Ascending aorta (tissue), 2 donors: ENCODE measurements at regions not wholly inside any gene's neighbourhood (a gene's known extent, or its start where the extent isn't known, plus 50 kb on each side); places are given as distances from the start of the nearest gene placed in this dataset.

Source experiments
- DNase-seq, 2 donors: peaks; one replicate each; pipeline ENCODE4 v3.0.0-alpha.2; 2019; ENCODE audit warnings: low spot score in 2 of 2
- H3K27ac ChIP-seq, 2 donors: fragments of 200-600 bp; sonication (generic); one replicate each; pipeline ENCODE4 v1.5.1; 2016 to 2017; ENCODE audit warnings: mild to moderate bottlenecking in 1 of 2
- H3K27me3 ChIP-seq: fragments of 200-600 bp; sonication (generic); one replicate; pipeline ENCODE4 v1.5.1; 2017
- H3K36me3 ChIP-seq, 2 donors: fragments of 200-600 bp; sonication (generic); one replicate each; pipeline ENCODE4 v1.5.1; 2016
- H3K4me1 ChIP-seq, 2 donors: fragments of 200-600 bp; sonication (generic); one replicate each; pipeline ENCODE4 v1.5.1; 2016 to 2017; ENCODE audit warnings: mild to moderate bottlenecking in 1 of 2
- H3K4me3 ChIP-seq, 2 donors: fragments of 200-600 bp; sonication (generic); one replicate each; pipeline ENCODE4 v1.5.1; 2016 to 2017; ENCODE audit warnings: mild to moderate bottlenecking in 1 of 2
- H3K9me3 ChIP-seq, 2 donors: fragments of 200-600 bp; sonication (generic); one replicate each; pipeline ENCODE4 v1.5.1; 2016
- CTCF ChIP-seq, 3 experiments: fragments of 200-600 bp in 2 of 3; fragments of 450-650 bp in 1 of 3; sonication (generic) in 2 of 3; IDR thresholded peaks; one replicate each; pipeline ENCODE4 v1.5.1; 2016 to 2019; ENCODE audit warnings: antibody characterized with exemption in 3 of 3, mild to moderate bottlenecking in 1 of 3, moderate library complexity in 1 of 3
- intact Hi-C: fragments of 100-400 bp; cut with DNase I; formaldehyde crosslinking; loops from one replicate; pipeline ENCODE4 v1.15.1; 2023

- TF ChIP-seq CTCF (IDR thresholded peaks at IDR 0.05): no peak
These were observed 118.5 kb upstream of the EPHA3 start for GRCh38 chr3:88988906-88989305.

GRCh38 chr3:88991496-88991895 lies 115.9 kb upstream of the EPHA3 start:
- no peak for DNase-seq
- Histone ChIP-seq H3K36me3 (no peaks in the 10 kb centered on the region), H3K27me3 (no peaks in the 10 kb centered on the region), H3K4me1 (no peaks in the 10 kb centered on the region), H3K9me3 (no peaks in the 10 kb centered on the region), H3K27ac (no peak overlapping the region), H3K4me3 (no peak overlapping the region)
- TF ChIP-seq CTCF (IDR thresholded peaks at IDR 0.05): no peak
- intact Hi-C loops: no loop called here

More at GRCh38 chr3:88988906-88989305, 118.5 kb upstream of the EPHA3 start:
- DNase-seq: no peak
- no peaks in the 10 kb centered on the region for H3K4me1 ChIP-seq
- no peaks in the 10 kb centered on the region for H3K36me3 ChIP-seq
- no peak overlapping the region for H3K4me3 ChIP-seq
- H3K9me3 ChIP-seq: no peaks in the 10 kb centered on the region
- H3K27ac ChIP-seq: no peak overlapping the region
- intact Hi-C loops: no loop called here
- H3K27me3 ChIP-seq: no peaks in the 10 kb centered on the region

GRCh38 chr3:88996691-88997090 lies 110.7 kb upstream of the EPHA3 start:
- intact Hi-C loops: no loop called here
- Histone ChIP-seq H3K27me3 (no peaks in the 10 kb centered on the region), H3K36me3 (no peaks in the 10 kb centered on the region), H3K4me1 (no peaks in the 10 kb centered on the region), H3K27ac (no peak overlapping the region), H3K9me3 (no peaks in the 10 kb centered on the region), H3K4me3 (no peak overlapping the region)
- DNase-seq: no peak
- TF ChIP-seq CTCF (IDR thresholded peaks at IDR 0.05): no peak

GRCh38 chr3:88997260-88997659 lies 110.2 kb upstream of the EPHA3 start:
- H3K27ac ChIP-seq: no peak overlapping the region
- intact Hi-C loops: no loop called here

GRCh38 chr3:89000886-89001285 lies 106.5 kb upstream of the EPHA3 start:
- no peak for TF ChIP-seq CTCF (IDR thresholded peaks at IDR 0.05)
- DNase-seq: no peak
- no peak overlapping the region for H3K27ac ChIP-seq
- H3K4me3 ChIP-seq: no peak overlapping the region
- H3K27me3 ChIP-seq: no peaks in the 10 kb centered on the region
- H3K9me3 ChIP-seq: no peaks in the 10 kb centered on the region
- no peaks in the 10 kb centered on the region for H3K4me1 ChIP-seq
- intact Hi-C loops: no loop called here
- no peaks in the 10 kb centered on the region for H3K36me3 ChIP-seq

More at GRCh38 chr3:88997260-88997659, 110.2 kb upstream of the EPHA3 start:
- TF ChIP-seq CTCF (IDR thresholded peaks at IDR 0.05): no peak
- DNase-seq: no peak
- Histone ChIP-seq H3K27me3 (no peaks in the 10 kb centered on the region), H3K4me3 (no peak overlapping the region), H3K9me3 (no peaks in the 10 kb centered on the region), H3K36me3 (no peaks in the 10 kb centered on the region), H3K4me1 (no peaks in the 10 kb centered on the region)

- TF ChIP-seq CTCF (IDR thresholded peaks at IDR 0.05): no peak
- H3K9me3 ChIP-seq: no peaks in the 10 kb centered on the region
- H3K27me3 ChIP-seq: no peaks in the 10 kb centered on the region
- intact Hi-C loops: no loop called here
- no peaks in the 10 kb centered on the region for H3K36me3 ChIP-seq
- H3K4me1 ChIP-seq: no peaks in the 10 kb centered on the region
- H3K27ac ChIP-seq: no peak overlapping the region
- H3K4me3 ChIP-seq: no peak overlapping the region
- no peak for DNase-seq
These were observed 105.2 kb upstream of the EPHA3 start for GRCh38 chr3:89002191-89002590.
